ENCODE measurements at regions not wholly inside any gene's neighbourhood (a gene's known extent, or its start where the extent isn't known, plus 50 kb on each side); places are given as distances from the start of the nearest gene placed in this dataset.

DNA sequence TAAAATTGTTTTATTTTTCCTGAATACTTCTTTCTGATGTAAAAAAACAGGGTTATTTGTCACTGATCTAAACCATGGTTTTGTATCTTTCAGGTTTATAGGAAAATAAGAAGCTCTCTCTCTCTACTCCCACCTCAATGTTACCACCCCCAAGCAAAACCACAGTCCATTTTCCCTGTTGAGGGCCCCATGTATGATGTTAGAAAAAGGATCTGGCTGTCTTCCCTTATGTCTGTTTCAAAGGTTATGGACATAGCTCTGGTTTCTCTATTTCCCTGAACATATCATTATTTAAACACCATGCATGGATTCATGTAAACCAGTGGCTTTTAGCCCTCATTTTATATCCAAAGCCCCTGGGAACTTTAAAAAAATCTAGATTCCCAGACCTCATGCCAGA is 649.0 kb upstream of the TBX3 start:
- H3K79me2 ChIP-seq (ENCODE audit: insufficient read depth, low read length): no peaks in the 10 kb centered on the region
- intact Hi-C loops (cut with micrococcal nuclease): no loop called here
- ATAC-seq (no peak), DNase-seq (ENCODE audit: low read depth, low spot score) (no peak)
- no peak overlapping the region for H3K4me2 ChIP-seq (ENCODE audit: low read length)
- H3K4me1 ChIP-seq (ENCODE audit: control insufficient read depth in 1 of 2, insufficient read depth in 2 of 2, low read length in 2 of 2): peaks cover 0 to 6% of the 10 kb centered on the region in 2 experiments; a peak in 2 of 4 replicates
- no peak overlapping the region for H3K9ac ChIP-seq (ENCODE audit: low read length)
- H4K20me1 ChIP-seq (ENCODE audit: insufficient read depth): no peaks in the 10 kb centered on the region
- no peak overlapping the region for H3K27ac ChIP-seq (ENCODE audit: low read depth, low read length)
- no peaks in the 10 kb centered on the region for H3K9me3 ChIP-seq (ENCODE audit: control insufficient read depth in 1 of 2, insufficient read depth in 1 of 2, low read depth in 1 of 2, low read length in 2 of 2)
- CTCF ChIA-PET: no interaction called here
- TF ChIP-seq SIN3A (IDR thresholded peaks at IDR 0.05; ENCODE audit: low read depth): no peak
- TF ChIP-seq CBX3 (IDR thresholded peaks at IDR 0.05; ENCODE audit: low read depth): no peak
- TF ChIP-seq, protein P1, sequence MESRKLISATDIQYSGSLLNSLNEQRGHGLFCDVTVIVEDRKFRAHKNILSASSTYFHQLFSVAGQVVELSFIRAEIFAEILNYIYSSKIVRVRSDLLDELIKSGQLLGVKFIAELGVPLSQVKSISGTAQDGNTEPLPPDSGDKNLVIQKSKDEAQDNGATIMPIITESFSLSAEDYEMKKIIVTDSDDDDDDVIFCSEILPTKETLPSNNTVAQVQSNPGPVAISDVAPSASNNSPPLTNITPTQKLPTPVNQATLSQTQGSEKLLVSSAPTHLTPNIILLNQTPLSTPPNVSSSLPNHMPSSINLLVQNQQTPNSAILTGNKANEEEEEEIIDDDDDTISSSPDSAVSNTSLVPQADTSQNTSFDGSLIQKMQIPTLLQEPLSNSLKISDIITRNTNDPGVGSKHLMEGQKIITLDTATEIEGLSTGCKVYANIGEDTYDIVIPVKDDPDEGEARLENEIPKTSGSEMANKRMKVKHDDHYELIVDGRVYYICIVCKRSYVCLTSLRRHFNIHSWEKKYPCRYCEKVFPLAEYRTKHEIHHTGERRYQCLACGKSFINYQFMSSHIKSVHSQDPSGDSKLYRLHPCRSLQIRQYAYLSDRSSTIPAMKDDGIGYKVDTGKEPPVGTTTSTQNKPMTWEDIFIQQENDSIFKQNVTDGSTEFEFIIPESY (IDR thresholded peaks at IDR 0.05; ENCODE audit: extremely low read depth, insufficient replicate concordance, low read length): no peak
- H2AFZ ChIP-seq (ENCODE audit: low read depth, low read length, poor library complexity, severe bottlenecking): no peak overlapping the region
- no TSS peak for BruUV-seq (replicated peaks)
- H3K36me3 ChIP-seq (ENCODE audit: control insufficient read depth in 1 of 2, insufficient read depth in 2 of 2, low read length in 2 of 2): no peaks in the 10 kb centered on the region
- H3K27me3 ChIP-seq (ENCODE audit: insufficient read depth, low read length): peaks cover 14% of the 10 kb centered on the region; the same call in 1 of the 2 replicates
- RAD21 ChIA-PET (ENCODE audit: low non-redundant PET in 1 of 2, low total read pairs in 2 of 2, uncharacterized antibody in 2 of 2, unreplicated experiment in 2 of 2): no interaction called here
- no peaks in the 10 kb centered on the region for H3K9me2 ChIP-seq (ENCODE audit: insufficient read depth)
- H3K4me3 ChIP-seq (replicated peaks in 1 of 2; ENCODE audit: low read depth in 1 of 2, low read length in 2 of 2): no peak overlapping the region
- POLR2A ChIA-PET: no interaction called here

DNA sequence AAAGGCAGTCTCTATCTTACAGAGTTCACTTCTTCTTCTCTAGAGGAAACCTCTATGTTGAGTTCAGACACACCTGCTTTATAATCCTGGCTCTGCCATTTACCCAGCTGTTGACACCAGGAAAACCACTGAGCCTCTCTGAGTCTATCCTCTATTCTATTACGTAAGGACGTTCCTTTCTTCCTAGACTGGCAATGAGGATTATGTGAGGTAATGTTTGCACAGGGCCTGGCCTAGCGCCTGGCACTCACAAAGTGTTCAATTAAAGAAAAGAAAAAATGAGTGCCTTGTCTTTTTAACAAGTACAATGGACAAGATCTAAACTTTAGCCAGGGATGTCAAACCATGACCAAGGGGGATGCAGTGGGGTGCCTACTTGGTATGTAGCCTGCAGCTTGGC is 641.9 kb upstream of the TBX3 start:
- Histone ChIP-seq H3K9me2 (ENCODE audit: insufficient read depth) (no peaks in the 10 kb centered on the region), H3K27me3 (ENCODE audit: insufficient read depth, low read length) (no peaks in the 10 kb centered on the region), H3K79me2 (ENCODE audit: insufficient read depth, low read length) (no peaks in the 10 kb centered on the region), H3K27ac (ENCODE audit: low read depth, low read length) (no peak overlapping the region), H3K4me1 (ENCODE audit: control insufficient read depth in 1 of 2, insufficient read depth in 2 of 2, low read length in 2 of 2) (peaks cover 0 to 4% of the 10 kb centered on the region in 2 experiments; a peak in 1 of 4 replicates), H2AFZ (ENCODE audit: low read depth, low read length, poor library complexity, severe bottlenecking) (no peak overlapping the region), H3K9ac (ENCODE audit: low read length) (no peak overlapping the region), H3K9me3 (ENCODE audit: control insufficient read depth in 1 of 2, insufficient read depth in 1 of 2, low read depth in 1 of 2, low read length in 2 of 2) (no peaks in the 10 kb centered on the region), H3K36me3 (ENCODE audit: control insufficient read depth in 1 of 2, insufficient read depth in 2 of 2, low read length in 2 of 2) (no peaks in the 10 kb centered on the region), H3K4me3 (replicated peaks in 1 of 2; ENCODE audit: low read depth in 1 of 2, low read length in 2 of 2) (no peak overlapping the region), H3K4me2 (ENCODE audit: low read length) (no peak overlapping the region), H4K20me1 (ENCODE audit: insufficient read depth) (no peaks in the 10 kb centered on the region)
- no peak for ATAC-seq
- DNase-seq (ENCODE audit: low read depth, low spot score): no peak
- BruUV-seq (replicated peaks): no TSS peak
- intact Hi-C loops (cut with micrococcal nuclease): no loop called here
- RAD21 ChIA-PET (ENCODE audit: low non-redundant PET in 1 of 2, low total read pairs in 2 of 2, uncharacterized antibody in 2 of 2, unreplicated experiment in 2 of 2): no interaction called here
- POLR2A ChIA-PET: no interaction called here
- TF ChIP-seq JUND (IDR thresholded peaks at IDR 0.05): no peak
- TF ChIP-seq CEBPB (IDR thresholded peaks at IDR 0.05; ENCODE audit: low read depth): no peak
- no peak for TF ChIP-seq ZNF274 (IDR thresholded peaks at IDR 0.05; ENCODE audit: low read depth, low read length)
- CTCF ChIA-PET: no interaction called here

Data from HCT116 (cell line).